ENCODE measurements at regions not wholly inside any gene's neighbourhood (a gene's known extent, or its start where the extent isn't known, plus 50 kb on each side); places are given as distances from the start of the nearest gene placed in this dataset.

DNA sequence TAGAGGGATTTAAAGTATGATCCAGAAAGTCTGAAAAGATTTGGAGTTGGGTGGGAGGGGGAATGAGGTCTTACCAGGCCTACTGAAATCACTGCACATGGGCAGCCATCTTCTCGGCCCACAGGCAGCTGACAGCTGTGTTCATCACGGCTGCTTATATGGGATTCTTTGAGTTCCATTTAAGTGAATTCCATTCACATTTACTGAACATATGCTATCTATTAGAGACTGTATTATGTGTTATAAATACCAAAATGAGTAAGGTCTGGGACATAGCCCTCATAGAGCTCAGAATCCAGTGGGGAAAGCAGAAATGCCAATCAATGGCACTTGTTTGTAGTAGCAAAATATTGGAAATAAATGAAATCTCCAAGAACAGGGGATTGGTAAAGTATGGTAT, 91.1 kb downstream of the TRIM42 start:
- TF ChIP-seq, protein P1, sequence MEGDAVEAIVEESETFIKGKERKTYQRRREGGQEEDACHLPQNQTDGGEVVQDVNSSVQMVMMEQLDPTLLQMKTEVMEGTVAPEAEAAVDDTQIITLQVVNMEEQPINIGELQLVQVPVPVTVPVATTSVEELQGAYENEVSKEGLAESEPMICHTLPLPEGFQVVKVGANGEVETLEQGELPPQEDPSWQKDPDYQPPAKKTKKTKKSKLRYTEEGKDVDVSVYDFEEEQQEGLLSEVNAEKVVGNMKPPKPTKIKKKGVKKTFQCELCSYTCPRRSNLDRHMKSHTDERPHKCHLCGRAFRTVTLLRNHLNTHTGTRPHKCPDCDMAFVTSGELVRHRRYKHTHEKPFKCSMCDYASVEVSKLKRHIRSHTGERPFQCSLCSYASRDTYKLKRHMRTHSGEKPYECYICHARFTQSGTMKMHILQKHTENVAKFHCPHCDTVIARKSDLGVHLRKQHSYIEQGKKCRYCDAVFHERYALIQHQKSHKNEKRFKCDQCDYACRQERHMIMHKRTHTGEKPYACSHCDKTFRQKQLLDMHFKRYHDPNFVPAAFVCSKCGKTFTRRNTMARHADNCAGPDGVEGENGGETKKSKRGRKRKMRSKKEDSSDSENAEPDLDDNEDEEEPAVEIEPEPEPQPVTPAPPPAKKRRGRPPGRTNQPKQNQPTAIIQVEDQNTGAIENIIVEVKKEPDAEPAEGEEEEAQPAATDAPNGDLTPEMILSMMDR (optimal IDR thresholded peaks at IDR 0.05 in 1 of 3, IDR thresholded peaks at IDR 0.05 in 1 of 3, conservative IDR thresholded peaks at IDR 0.05 in 1 of 3; ENCODE audit: extremely low read depth in 1 of 3, insufficient read depth in 2 of 3, low read length in 3 of 3): no peak
- TF ChIP-seq EZH2 (IDR thresholded peaks at IDR 0.05; ENCODE audit: low read length): no peak
- no peaks in the 10 kb centered on the region for H3K36me3 ChIP-seq (ENCODE audit: control insufficient read depth in 2 of 2, extremely low read depth in 1 of 2, insufficient read depth in 2 of 2, low read length in 2 of 2)
- H4K20me1 ChIP-seq (ENCODE audit: control insufficient read depth, extremely low read depth, insufficient read depth, low read length): no peaks in the 10 kb centered on the region
- peaks cover 3% of the 10 kb centered on the region for H3K27me3 ChIP-seq (ENCODE audit: control insufficient read depth, extremely low read depth, insufficient read depth, low read length)
- H3K4me1 ChIP-seq (ENCODE audit: control insufficient read depth, extremely low read depth, insufficient read depth, low read length): no peaks in the 10 kb centered on the region
- H3K4me3 ChIP-seq (ENCODE audit: control insufficient read depth in 2 of 3, extremely low read depth in 1 of 3, insufficient read depth in 2 of 3, low read depth in 1 of 3, low read length in 3 of 3): no peak overlapping the region
- no peaks in the 10 kb centered on the region for H3K79me2 ChIP-seq (ENCODE audit: control insufficient read depth, insufficient read depth, low read length)
- DNase-seq (ENCODE audit: low read depth, low spot score): no peak
- dilution Hi-C loops (cut with MboI; ENCODE audit: extremely low pct_ligation_motif_present, low sequenced_read_pairs): no loop called here
- H3K4me2 ChIP-seq (ENCODE audit: control insufficient read depth, extremely low read depth, insufficient read depth, low read depth, low read length): no peak overlapping the region
- no peak overlapping the region for H3K27ac ChIP-seq (ENCODE audit: control insufficient read depth, insufficient read depth, low read length)
- H3K9me1 ChIP-seq (ENCODE audit: control insufficient read depth, extremely low read depth, insufficient read depth, low read length): no peaks in the 10 kb centered on the region
- no peak overlapping the region for H3K9ac ChIP-seq (ENCODE audit: control insufficient read depth, extremely low read depth, insufficient read depth, low read length)
- no peaks in the 10 kb centered on the region for H3K9me3 ChIP-seq (ENCODE audit: control insufficient read depth, low read depth, low read length)
- no peak overlapping the region for H2AFZ ChIP-seq (ENCODE audit: control insufficient read depth, low read length)
- no peak for FAIRE-seq

DNA sequence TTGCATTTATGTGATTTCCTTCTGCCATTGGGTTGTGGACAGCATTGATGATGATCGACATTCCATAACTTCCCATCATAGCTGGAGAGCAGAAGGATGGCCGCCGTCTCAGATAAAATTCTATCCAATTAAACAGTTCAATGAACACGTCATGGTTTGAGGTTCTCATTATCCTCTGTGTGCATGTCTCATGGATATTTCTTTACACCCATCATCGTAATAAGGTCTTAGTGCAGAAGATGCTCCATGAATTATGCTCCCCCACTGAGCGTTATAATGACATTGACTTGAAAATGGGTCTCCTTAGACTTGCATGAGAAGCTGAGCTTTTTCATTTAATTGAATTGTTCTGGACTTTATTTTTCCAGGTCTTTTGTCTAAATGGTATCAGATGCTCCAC, 92.1 kb downstream of the TRIM42 start:
- DNase-seq (ENCODE audit: low read depth, low spot score) (no peak), FAIRE-seq (no peak)
- dilution Hi-C loops (cut with MboI; ENCODE audit: extremely low pct_ligation_motif_present, low sequenced_read_pairs): no loop called here
- no peak for TF ChIP-seq EZH2 (IDR thresholded peaks at IDR 0.05; ENCODE audit: low read length)
- TF ChIP-seq, protein P1 (optimal IDR thresholded peaks at IDR 0.05 in 1 of 3, IDR thresholded peaks at IDR 0.05 in 1 of 3, conservative IDR thresholded peaks at IDR 0.05 in 1 of 3; ENCODE audit: extremely low read depth in 1 of 3, insufficient read depth in 2 of 3, low read length in 3 of 3): no peak
- no peaks in the 10 kb centered on the region for H3K4me1 ChIP-seq (ENCODE audit: control insufficient read depth, extremely low read depth, insufficient read depth, low read length)
- no peak overlapping the region for H3K4me3 ChIP-seq (ENCODE audit: control insufficient read depth in 2 of 3, extremely low read depth in 1 of 3, insufficient read depth in 2 of 3, low read depth in 1 of 3, low read length in 3 of 3)
- no peak overlapping the region for H2AFZ ChIP-seq (ENCODE audit: control insufficient read depth, low read length)
- H3K79me2 ChIP-seq (ENCODE audit: control insufficient read depth, insufficient read depth, low read length): no peaks in the 10 kb centered on the region
- H3K4me2 ChIP-seq (ENCODE audit: control insufficient read depth, extremely low read depth, insufficient read depth, low read depth, low read length): no peak overlapping the region
- no peaks in the 10 kb centered on the region for H3K9me1 ChIP-seq (ENCODE audit: control insufficient read depth, extremely low read depth, insufficient read depth, low read length)
- H3K9ac ChIP-seq (ENCODE audit: control insufficient read depth, extremely low read depth, insufficient read depth, low read length): no peak overlapping the region
- no peaks in the 10 kb centered on the region for H3K27me3 ChIP-seq (ENCODE audit: control insufficient read depth, extremely low read depth, insufficient read depth, low read length)
- H3K36me3 ChIP-seq (ENCODE audit: control insufficient read depth in 2 of 2, extremely low read depth in 1 of 2, insufficient read depth in 2 of 2, low read length in 2 of 2): no peaks in the 10 kb centered on the region
- no peak overlapping the region for H3K27ac ChIP-seq (ENCODE audit: control insufficient read depth, insufficient read depth, low read length)
- H4K20me1 ChIP-seq (ENCODE audit: control insufficient read depth, extremely low read depth, insufficient read depth, low read length): no peaks in the 10 kb centered on the region
- H3K9me3 ChIP-seq (ENCODE audit: control insufficient read depth, low read depth, low read length): no peaks in the 10 kb centered on the region

Measured in keratinocyte (primary cell).